Activated naive CD8-positive, alpha-beta T cell treated with anti-CD3 and anti-CD28 coated beads, Interleukin-2, amount 50 U/mL, for 24 hours (primary cell): ENCODE measurements at regions not wholly inside any gene's neighbourhood (a gene's known extent, or its start where the extent isn't known, plus 50 kb on each side); places are given as distances from the start of the nearest gene placed in this dataset.
A peak's percentile ranks its signal among the peaks of the same experiment; 100 is the strongest.

Experiments
- ATAC-seq: fragments of 150-1000 bp; cut with Tn5 transposase; one replicate; pipeline ENCODE4 v1.10.0; 2021
- DNase-seq: peaks from one replicate; pipeline ENCODE4 v3.0.0; 2021
- H3K27ac Mint-ChIP-seq: one replicate; pipeline ENCODE4 v1.8.0; 2021; ENCODE audit warnings: mild to moderate bottlenecking, mixed read lengths
- H3K27me3 Mint-ChIP-seq: one replicate; pipeline ENCODE4 v1.8.0; 2021; ENCODE audit warnings: mixed read lengths
- H3K36me3 Mint-ChIP-seq: one replicate; pipeline ENCODE4 v1.8.0; 2021; ENCODE audit warnings: low read depth, mixed read lengths
- H3K4me1 Mint-ChIP-seq: one replicate; pipeline ENCODE4 v1.8.0; 2021; ENCODE audit warnings: mixed read lengths
- H3K4me3 Mint-ChIP-seq: one replicate; pipeline ENCODE4 v1.8.0; 2021; ENCODE audit warnings: mild to moderate bottlenecking, moderate library complexity, mixed read lengths
- H3K9me3 Mint-ChIP-seq: one replicate; pipeline ENCODE4 v1.8.0; 2021; ENCODE audit warnings: mixed read lengths

GRCh38 chr20:51335329-51335841, 207.1 kb downstream of the NFATC2 start:
- peak; percentile 10 for DNase-seq
- H3K9me3 Mint-ChIP-seq, result no peaks in the 10 kb centered on the region
- peak overlapping the region; percentile 30 for H3K27ac Mint-ChIP-seq
- no peaks in the 10 kb centered on the region for H3K27me3 Mint-ChIP-seq
- H3K4me1 Mint-ChIP-seq, result peaks cover 3% of the 10 kb centered on the region
- peak; percentile 85 for ATAC-seq
- H3K36me3 Mint-ChIP-seq, result no peaks in the 10 kb centered on the region
- H3K4me3 Mint-ChIP-seq, result no peak overlapping the region

GRCh38 chr20:51334609-51335008, 207.9 kb downstream of the NFATC2 start:
- H3K27ac Mint-ChIP-seq, result no peak overlapping the region
- DNase-seq, result no peak
- no peak overlapping the region for H3K4me3 Mint-ChIP-seq
- no peak for ATAC-seq
- peaks cover 3% of the 10 kb centered on the region for H3K4me1 Mint-ChIP-seq
- H3K36me3 Mint-ChIP-seq, result no peaks in the 10 kb centered on the region
- no peaks in the 10 kb centered on the region for H3K27me3 Mint-ChIP-seq
- H3K9me3 Mint-ChIP-seq, result no peaks in the 10 kb centered on the region

GRCh38 chr20:51333971-51334370, 208.5 kb downstream of the NFATC2 start:
- Mint-ChIP-seq H3K9me3 (no peaks in the 10 kb centered on the region), H3K36me3 (no peaks in the 10 kb centered on the region)

GRCh38 chr20:51333446-51333845, 209.1 kb downstream of the NFATC2 start:
- Mint-ChIP-seq H3K4me3 (no peak overlapping the region), H3K27me3 (no peaks in the 10 kb centered on the region), H3K9me3 (no peaks in the 10 kb centered on the region), H3K4me1 (peaks cover 3% of the 10 kb centered on the region), H3K27ac (no peak overlapping the region), H3K36me3 (no peaks in the 10 kb centered on the region)
- DNase-seq (no peak), ATAC-seq (no peak)

More at GRCh38 chr20:51333971-51334370, 208.5 kb downstream of the NFATC2 start:
- ATAC-seq, result no peak
- peaks cover 3% of the 10 kb centered on the region for H3K4me1 Mint-ChIP-seq
- no peak overlapping the region for H3K4me3 Mint-ChIP-seq
- no peak overlapping the region for H3K27ac Mint-ChIP-seq
- no peak for DNase-seq
- H3K27me3 Mint-ChIP-seq, result no peaks in the 10 kb centered on the region

- ATAC-seq, result no peak
- Mint-ChIP-seq H3K4me3 (no peak overlapping the region), H3K36me3 (no peaks in the 10 kb centered on the region), H3K27ac (no peak overlapping the region), H3K9me3 (no peaks in the 10 kb centered on the region), H3K27me3 (peaks cover 3% of the 10 kb centered on the region), H3K4me1 (peaks cover 3% of the 10 kb centered on the region)
- DNase-seq, result no peak
Measured at GRCh38 chr20:51331481-51331880, 211.0 kb downstream of the NFATC2 start.

- ATAC-seq, result no peak
- DNase-seq, result no peak
- Mint-ChIP-seq H3K9me3 (no peaks in the 10 kb centered on the region), H3K4me1 (no peaks in the 10 kb centered on the region), H3K27me3 (peaks cover 5% of the 10 kb centered on the region), H3K27ac (no peak overlapping the region), H3K36me3 (no peaks in the 10 kb centered on the region), H3K4me3 (no peak overlapping the region)
Measured at GRCh38 chr20:51329845-51330244, 212.7 kb downstream of the NFATC2 start.

GRCh38 chr20:51327251-51327841, 215.2 kb downstream of the NFATC2 start:
- H3K36me3 Mint-ChIP-seq, result no peaks in the 10 kb centered on the region
- DNase-seq (no peak), ATAC-seq (no peak)
- no peak overlapping the region for H3K4me3 Mint-ChIP-seq
- peaks cover 6% of the 10 kb centered on the region for H3K27me3 Mint-ChIP-seq
- H3K9me3 Mint-ChIP-seq, result no peaks in the 10 kb centered on the region
- no peaks in the 10 kb centered on the region for H3K4me1 Mint-ChIP-seq
- no peak overlapping the region for H3K27ac Mint-ChIP-seq

GRCh38 chr20:51326201-51326819, 216.2 kb downstream of the NFATC2 start:
- Mint-ChIP-seq H3K36me3 (no peaks in the 10 kb centered on the region), H3K9me3 (no peaks in the 10 kb centered on the region), H3K4me1 (no peaks in the 10 kb centered on the region), H3K4me3 (no peak overlapping the region), H3K27me3 (peaks cover 7% of the 10 kb centered on the region), H3K27ac (no peak overlapping the region)
- DNase-seq (peak; percentile 48), ATAC-seq (no peak)

GRCh38 chr20:51322164-51322707, 220.3 kb downstream of the NFATC2 start:
- no peak for ATAC-seq
- H3K9me3 Mint-ChIP-seq, result no peaks in the 10 kb centered on the region
- H3K4me1 Mint-ChIP-seq, result peaks cover 3% of the 10 kb centered on the region
- no peaks in the 10 kb centered on the region for H3K36me3 Mint-ChIP-seq
- no peak overlapping the region for H3K4me3 Mint-ChIP-seq
- DNase-seq, result no peak
- H3K27ac Mint-ChIP-seq, result no peak overlapping the region
- peaks cover 4% of the 10 kb centered on the region for H3K27me3 Mint-ChIP-seq

GRCh38 chr20:51321343-51322163, 221.0 kb downstream of the NFATC2 start:
- peaks cover 3% of the 10 kb centered on the region for H3K4me1 Mint-ChIP-seq
- no peak overlapping the region for H3K4me3 Mint-ChIP-seq
- H3K36me3 Mint-ChIP-seq, result no peaks in the 10 kb centered on the region
- DNase-seq (no peak), ATAC-seq (no peak)
- H3K27me3 Mint-ChIP-seq, result peaks cover 4% of the 10 kb centered on the region
- H3K27ac Mint-ChIP-seq, result no peak overlapping the region
- no peaks in the 10 kb centered on the region for H3K9me3 Mint-ChIP-seq

- H3K4me1 Mint-ChIP-seq, result peaks cover 3% of the 10 kb centered on the region
- DNase-seq (no peak), ATAC-seq (no peak)
- peaks cover 2% of the 10 kb centered on the region for H3K27me3 Mint-ChIP-seq
- H3K4me3 Mint-ChIP-seq, result no peak overlapping the region
- no peaks in the 10 kb centered on the region for H3K36me3 Mint-ChIP-seq
- H3K27ac Mint-ChIP-seq, result no peak overlapping the region
- H3K9me3 Mint-ChIP-seq, result peaks cover 4% of the 10 kb centered on the region
Measured at GRCh38 chr20:51319522-51319921, 223.0 kb downstream of the NFATC2 start.

GRCh38 chr20:51318058-51318949, 224.2 kb downstream of the NFATC2 start:
- DNase-seq, result peak; percentile 70
- H3K9me3 Mint-ChIP-seq, result peaks cover 4% of the 10 kb centered on the region
- H3K36me3 Mint-ChIP-seq, result no peaks in the 10 kb centered on the region
- peaks cover 3% of the 10 kb centered on the region for H3K4me1 Mint-ChIP-seq
- ATAC-seq, result peak; percentile 47
- peaks cover 2% of the 10 kb centered on the region for H3K27me3 Mint-ChIP-seq
- H3K27ac Mint-ChIP-seq, result peak overlapping the region; percentile 20
- H3K4me3 Mint-ChIP-seq, result no peak overlapping the region

GRCh38 chr20:51315390-51315789, 227.1 kb downstream of the NFATC2 start:
- H3K4me3 Mint-ChIP-seq, result no peak overlapping the region
- no peak overlapping the region for H3K27ac Mint-ChIP-seq
- peaks cover 3% of the 10 kb centered on the region for H3K4me1 Mint-ChIP-seq
- DNase-seq (no peak), ATAC-seq (no peak)
- peaks cover 5% of the 10 kb centered on the region for H3K27me3 Mint-ChIP-seq
- no peaks in the 10 kb centered on the region for H3K36me3 Mint-ChIP-seq
- peaks cover 4% of the 10 kb centered on the region for H3K9me3 Mint-ChIP-seq

GRCh38 chr20:51313358-51313827, 229.1 kb downstream of the NFATC2 start:
- ATAC-seq (no peak), DNase-seq (no peak)
- Mint-ChIP-seq H3K36me3 (no peaks in the 10 kb centered on the region), H3K27me3 (peaks cover 11% of the 10 kb centered on the region), H3K27ac (no peak overlapping the region), H3K4me1 (peaks cover 3% of the 10 kb centered on the region), H3K9me3 (peaks cover 4% of the 10 kb centered on the region), H3K4me3 (no peak overlapping the region)
